Adrenal gland (tissue), 9 donors: ENCODE measurements at regions not wholly inside any gene's neighbourhood (a gene's known extent, or its start where the extent isn't known, plus 50 kb on each side); places are given as distances from the start of the nearest gene placed in this dataset.

Experiments
- DNase-seq, 7 donors: peaks; one replicate each; pipeline ENCODE4 v3.0.0-alpha.2; 2019 to 2020
- H3K27ac ChIP-seq, 5 donors: fragments of 200-600 bp; sonication (generic) in 4 of 5; 1 replicate in 3 of 5; 2 replicates in 2 of 5; pipeline versions ENCODE4 v1.5.1 to v1.8.0; 2016 to 2020; ENCODE audit warnings: mild to moderate bottlenecking in 1 of 5
- H3K27me3 ChIP-seq: fragments of 200-600 bp; 2 replicates; pipeline ENCODE4 v1.8.0; 2021
- H3K36me3 ChIP-seq, 2 donors: fragments of 200-600 bp; replicated peaks in 1 of 2; 1 replicate in 1 of 2; 2 replicates in 1 of 2; pipeline versions ENCODE4 v1.5.1 to v1.8.0; 2018 to 2022
- H3K4me1 ChIP-seq, 2 donors: fragments of 200-600 bp; replicated peaks in 1 of 2; 1 replicate in 1 of 2; 2 replicates in 1 of 2; pipeline versions ENCODE4 v1.5.1 to v1.8.0; 2018 to 2021
- H3K4me3 ChIP-seq, 4 donors: fragments of 200-600 bp; sonication (generic) in 3 of 4; one replicate each; pipeline ENCODE4 v1.5.1; 2016 to 2018
- H3K9me3 ChIP-seq, 3 donors: fragments of 200-600 bp; sonication (generic) in 1 of 3; replicated peaks in 1 of 3; 1 replicate in 2 of 3; 2 replicates in 1 of 3; pipeline versions ENCODE4 v1.5.1 to v1.8.0; 2016 to 2021
- POLR2A ChIP-seq, 2 donors: fragments of 450-650 bp; IDR thresholded peaks; one replicate each; pipeline ENCODE4 v1.6.1; 2017; ENCODE audit warnings: antibody characterized with exemption in 2 of 2, mild to moderate bottlenecking in 2 of 2, moderate library complexity in 1 of 2
- WGBS, 4 donors: extraction: QIAGEN DNeasy Blood & Tissue Kit in 2 of 4; methylation state at CpG; one replicate each; pipeline versions ENCODE4 v1.1.5 to v1.1.7; 2013 to 2017; 5-methylcytosine and 5-hydroxymethylcytosine counted together
- intact Hi-C, 2 donors: fragments of 100-400 bp; cut with DNase I; formaldehyde crosslinking; loops; one replicate each; pipeline versions ENCODE4 v1.14.1 to v1.15.0; 2022 to 2023
- TF ChIP-seq, protein P1 (sequence below), 6 experiments: fragments of 450-650 bp in 4 of 6; fragments of 200-600 bp in 2 of 6; sonication (generic) in 1 of 6; IDR thresholded peaks; 1 replicate in 5 of 6; 2 replicates in 1 of 6; pipeline versions ENCODE4 v1.5.1 to v1.8.0; 2016 to 2021; ENCODE audit warnings: antibody characterized with exemption in 6 of 6, mild to moderate bottlenecking in 2 of 6, moderate library complexity in 1 of 6
- donor health status: healthy with polysubstance abuse.
- donor health status: Bipolar disorder and iron deficiency.
- donor health status: DM: yes; HTN: yes; CAD: no.
- donor health status: DM: no; HTN: no; CAD: no.
- donor health status: DM: no; HTN: no; CAD: no.

GRCh38 chr10:98332623-98333269, 64.8 kb upstream of the LOXL4 start:
- Histone ChIP-seq H3K9me3 (no peaks in the 10 kb centered on the region), H3K4me3 (no peak overlapping the region), H3K27me3 (no peaks in the 10 kb centered on the region), H3K27ac (peak overlapping the region in 1 of 5 donors; percentile 34), H3K36me3 (no peaks in the 10 kb centered on the region), H3K4me1 (peaks cover 11 to 16% of the 10 kb centered on the region in 2 donors)
- 52 to 61% (median 58%) methylated on average over 8 of the region's 8 CpGs for WGBS, 4 donors
- intact Hi-C loops, result no loop called here
- DNase-seq, result no peak
- TF ChIP-seq, protein P1, sequence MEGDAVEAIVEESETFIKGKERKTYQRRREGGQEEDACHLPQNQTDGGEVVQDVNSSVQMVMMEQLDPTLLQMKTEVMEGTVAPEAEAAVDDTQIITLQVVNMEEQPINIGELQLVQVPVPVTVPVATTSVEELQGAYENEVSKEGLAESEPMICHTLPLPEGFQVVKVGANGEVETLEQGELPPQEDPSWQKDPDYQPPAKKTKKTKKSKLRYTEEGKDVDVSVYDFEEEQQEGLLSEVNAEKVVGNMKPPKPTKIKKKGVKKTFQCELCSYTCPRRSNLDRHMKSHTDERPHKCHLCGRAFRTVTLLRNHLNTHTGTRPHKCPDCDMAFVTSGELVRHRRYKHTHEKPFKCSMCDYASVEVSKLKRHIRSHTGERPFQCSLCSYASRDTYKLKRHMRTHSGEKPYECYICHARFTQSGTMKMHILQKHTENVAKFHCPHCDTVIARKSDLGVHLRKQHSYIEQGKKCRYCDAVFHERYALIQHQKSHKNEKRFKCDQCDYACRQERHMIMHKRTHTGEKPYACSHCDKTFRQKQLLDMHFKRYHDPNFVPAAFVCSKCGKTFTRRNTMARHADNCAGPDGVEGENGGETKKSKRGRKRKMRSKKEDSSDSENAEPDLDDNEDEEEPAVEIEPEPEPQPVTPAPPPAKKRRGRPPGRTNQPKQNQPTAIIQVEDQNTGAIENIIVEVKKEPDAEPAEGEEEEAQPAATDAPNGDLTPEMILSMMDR (IDR thresholded peaks at IDR 0.05), result no peak
- TF ChIP-seq POLR2A (IDR thresholded peaks at IDR 0.05), result no peak

DNA sequence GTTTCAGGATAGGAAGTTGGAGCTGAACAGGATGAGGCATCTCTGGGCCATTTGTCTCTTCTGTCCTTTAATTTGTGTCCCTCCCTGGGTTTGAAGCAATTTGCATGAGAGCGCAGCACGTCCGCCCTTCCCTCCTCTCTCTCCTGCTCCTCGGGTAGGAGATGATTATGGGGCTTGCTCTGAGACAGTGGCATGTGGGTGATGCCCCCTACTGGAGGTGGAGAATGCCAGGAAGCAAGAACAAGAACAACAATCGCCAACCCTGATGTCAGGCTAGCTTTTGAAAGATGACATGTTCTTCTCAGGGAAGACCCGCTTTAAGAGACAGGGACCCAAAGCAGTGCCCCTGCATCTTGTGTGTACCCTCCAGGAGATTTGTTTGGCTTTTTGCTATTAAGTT, 63.9 kb upstream of the LOXL4 start:
- no peak for DNase-seq
- Histone ChIP-seq H3K27me3 (no peaks in the 10 kb centered on the region), H3K27ac (no peak overlapping the region), H3K4me1 (peaks cover 11 to 16% of the 10 kb centered on the region in 2 donors), H3K9me3 (no peaks in the 10 kb centered on the region), H3K36me3 (no peaks in the 10 kb centered on the region), H3K4me3 (no peak overlapping the region)
- WGBS, 4 donors, result 65 to 78% (median 69%) methylated on average over 6 of the region's 6 CpGs
- TF ChIP-seq, protein P1 (IDR thresholded peaks at IDR 0.05), result peak in 1 of 6 experiments; percentile 20
- TF ChIP-seq POLR2A (IDR thresholded peaks at IDR 0.05), result no peak
- intact Hi-C loops, result no loop called here

GRCh38 chr10:98330987-98331386, 63.0 kb upstream of the LOXL4 start:
- Histone ChIP-seq H3K4me3 (no peak overlapping the region), H3K4me1 (peaks cover 11 to 16% of the 10 kb centered on the region in 2 donors), H3K9me3 (no peaks in the 10 kb centered on the region), H3K27ac (no peak overlapping the region), H3K27me3 (no peaks in the 10 kb centered on the region), H3K36me3 (no peaks in the 10 kb centered on the region)
- intact Hi-C loops, result no loop called here
- no peak for TF ChIP-seq POLR2A (IDR thresholded peaks at IDR 0.05)
- WGBS, 4 donors, result 82 to 86% (median 84%) methylated on average over 7 of the region's 7 CpGs
- DNase-seq, result no peak

DNA sequence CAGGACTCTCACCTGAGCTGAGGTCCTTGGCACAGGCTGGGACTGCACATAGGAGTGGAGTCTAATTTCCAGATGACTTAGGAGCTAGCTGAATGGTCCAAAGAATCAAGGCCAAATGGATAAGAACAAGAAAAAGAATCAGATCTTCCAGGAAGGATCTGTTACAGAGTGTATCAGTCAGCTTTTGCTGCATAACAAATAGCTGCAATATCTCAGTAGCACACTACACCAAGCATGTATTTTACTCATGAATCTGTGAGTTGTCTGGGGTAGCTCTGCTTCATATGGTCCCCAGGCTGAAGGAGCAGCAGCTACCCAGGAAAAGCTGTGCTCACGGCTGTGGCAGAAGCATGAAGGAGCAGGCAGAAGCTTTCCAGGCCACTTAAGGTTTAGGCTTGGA, 60.6 kb upstream of the LOXL4 start:
- intact Hi-C loops, result no loop called here
- WGBS, 4 donors, result 100% methylated on average over 1 of the region's 1 CpG
- H3K9me3 ChIP-seq, result no peaks in the 10 kb centered on the region
- no peak for DNase-seq
- no peak for TF ChIP-seq POLR2A (IDR thresholded peaks at IDR 0.05)
- TF ChIP-seq, protein P1 (IDR thresholded peaks at IDR 0.05), result no peak
- H3K27ac ChIP-seq, result no peak overlapping the region
- H3K27me3 ChIP-seq, result no peaks in the 10 kb centered on the region
- H3K36me3 ChIP-seq, result no peaks in the 10 kb centered on the region
- peaks cover 7 to 11% of the 10 kb centered on the region in 2 donors for H3K4me1 ChIP-seq
- no peak overlapping the region for H3K4me3 ChIP-seq

- peaks cover 7% of the 10 kb centered on the region in 2 donors for H3K4me1 ChIP-seq
- WGBS, 4 donors, result 77 to 83% (median 78%) methylated on average over 2 to 3 of the region's 3 CpGs
- TF ChIP-seq, protein P1 (IDR thresholded peaks at IDR 0.05), result no peak
- no peak for TF ChIP-seq POLR2A (IDR thresholded peaks at IDR 0.05)
- no peak overlapping the region for H3K4me3 ChIP-seq
- no peak for DNase-seq
- intact Hi-C loops, result no loop called here
- H3K27me3 ChIP-seq, result no peaks in the 10 kb centered on the region
- no peaks in the 10 kb centered on the region for H3K36me3 ChIP-seq
- H3K9me3 ChIP-seq, result no peaks in the 10 kb centered on the region
- no peak overlapping the region for H3K27ac ChIP-seq
Observed at GRCh38 chr10:98328163-98328562, 60.2 kb upstream of the LOXL4 start.
